ENCODE measurements at regions not wholly inside any gene's neighbourhood (a gene's known extent, or its start where the extent isn't known, plus 50 kb on each side); places are given as distances from the start of the nearest gene placed in this dataset.

- TF ChIP-seq CTCF (IDR thresholded peaks at IDR 0.05; ENCODE audit: insufficient read depth, low read length) (no peak), POLR2AphosphoS5 (IDR thresholded peaks at IDR 0.05; ENCODE audit: low read depth) (no peak), GABPA (IDR thresholded peaks at IDR 0.05; ENCODE audit: low read depth) (no peak), SPI1 (IDR thresholded peaks at IDR 0.05; ENCODE audit: borderline replicate concordance, low read depth) (no peak)
Observed at GRCh38 chr10:34931216-34931615, 116.1 kb upstream of the PARD3 start.

Measured in HL-60 (cell line).